ENCODE measurements at regions not wholly inside any gene's neighbourhood (a gene's known extent, or its start where the extent isn't known, plus 50 kb on each side); places are given as distances from the start of the nearest gene placed in this dataset.
"Not testable (repeated sequence)": the region's sequence is repeated elsewhere in the genome, so short reads cannot be mapped to it uniquely, and the experiment has no call there.

DNA sequence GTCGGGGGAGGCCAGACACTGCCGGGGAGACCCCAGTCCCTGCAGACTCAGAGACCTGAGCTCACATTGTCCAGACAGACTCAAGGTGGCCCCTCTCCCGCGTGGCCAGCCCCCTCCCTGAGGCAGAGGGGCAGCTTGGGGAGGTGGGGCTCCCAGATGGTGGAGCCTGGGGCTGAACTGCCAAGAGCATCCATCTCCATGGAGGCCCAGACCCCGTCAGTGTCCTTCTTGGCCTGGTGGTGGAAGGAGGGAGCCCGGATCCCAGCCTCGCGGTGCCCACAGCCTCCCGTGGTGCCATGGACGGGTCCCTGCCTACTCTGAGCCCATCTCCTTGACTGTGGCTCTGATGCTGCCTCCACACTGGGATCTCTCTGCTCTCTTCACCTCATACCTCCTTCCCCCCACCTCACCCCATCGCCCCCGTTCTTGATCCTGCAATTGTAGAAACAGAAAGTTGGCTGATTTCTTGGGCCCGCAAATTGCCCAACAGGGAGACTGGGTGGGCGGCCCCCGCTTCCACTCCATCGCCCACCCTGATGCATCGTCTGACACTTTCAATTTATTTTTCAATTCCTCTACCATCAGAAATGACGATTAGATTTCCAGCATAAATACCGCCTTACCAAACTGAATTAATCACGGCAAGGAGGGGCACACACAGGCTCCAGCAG, 348.9 kb downstream of the MATN1 start:
- DNase-seq = no peak

GRCh38 chr1:30373471-30374399, 349.6 kb downstream of the MATN1 start:
- DNase-seq = no peak

GRCh38 chr1:30372792-30373433, 350.5 kb downstream of the MATN1 start:
- no peak for DNase-seq

DNA sequence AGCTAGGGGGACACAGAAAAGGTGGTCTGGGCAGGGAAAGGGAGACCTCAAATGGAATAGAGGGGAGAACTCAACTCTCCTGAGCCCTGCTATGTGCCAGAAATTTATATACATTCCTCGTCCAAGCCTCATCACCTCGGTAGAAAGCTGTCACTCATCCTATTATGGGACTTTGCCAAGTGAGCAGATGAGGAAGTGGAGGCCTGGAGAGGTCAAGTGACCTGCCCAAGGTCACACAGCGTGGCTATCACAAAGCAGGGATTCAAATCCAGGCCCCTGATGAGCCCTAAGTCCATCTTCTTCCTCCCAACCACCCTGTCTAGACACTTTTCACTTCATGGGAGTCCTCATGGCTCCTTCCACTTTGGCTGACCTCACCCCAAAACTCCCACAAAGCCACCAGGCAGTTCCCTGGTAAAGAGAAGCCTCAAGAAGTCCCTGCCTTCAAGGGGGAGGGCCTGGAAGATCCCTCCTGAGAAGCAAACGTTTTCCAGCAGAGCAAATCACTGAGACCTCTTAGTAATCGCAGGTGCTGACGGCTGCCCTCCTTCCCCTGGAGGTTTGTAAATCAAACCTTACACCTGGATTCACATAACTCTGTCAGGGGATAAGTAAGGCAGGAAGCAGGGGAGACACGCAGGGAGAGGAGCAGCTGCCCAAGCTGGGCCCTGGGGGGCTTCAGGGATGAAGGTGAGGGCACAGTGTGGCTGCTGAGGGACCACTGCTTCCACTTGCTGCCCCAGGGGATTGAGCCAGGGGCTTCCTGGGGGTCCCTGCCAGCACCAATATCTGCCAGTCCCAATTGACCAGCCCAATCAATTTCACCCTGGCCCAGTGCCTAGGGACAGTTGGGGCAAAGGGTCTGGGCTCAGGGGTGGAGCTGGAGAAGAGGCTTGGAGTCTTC, 351.2 kb downstream of the MATN1 start:
- no peak for DNase-seq

- no peak for DNase-seq
Measured at GRCh38 chr1:30371179-30371788, 352.1 kb downstream of the MATN1 start.

GRCh38 chr1:30368651-30369240, 354.6 kb downstream of the MATN1 start:
- DNase-seq = no peak

DNA sequence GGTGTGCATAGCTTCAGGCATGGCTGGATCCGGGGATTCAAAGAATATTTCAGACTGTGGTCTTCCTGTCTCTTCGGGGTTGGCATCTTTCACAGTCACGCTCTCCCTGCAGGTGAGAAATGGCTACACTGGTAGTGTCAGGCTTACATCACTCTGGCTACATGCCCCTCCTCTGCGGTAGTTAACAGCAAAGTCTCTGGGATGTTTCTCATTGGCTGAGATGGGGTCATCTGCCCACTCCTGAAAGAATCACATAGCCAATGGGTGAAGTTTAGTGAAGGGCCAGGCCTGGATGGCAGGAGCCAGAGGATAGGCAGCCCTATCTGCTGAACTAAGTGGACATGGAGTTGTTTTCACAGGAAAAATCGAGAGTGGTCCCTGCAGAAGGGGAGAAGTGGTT, 356.5 kb downstream of the MATN1 start:
- DNase-seq = no peak

- DNase-seq = no peak
Measured at GRCh38 chr1:30366199-30366598, 357.2 kb downstream of the MATN1 start.

GRCh38 chr1:30365596-30365995, 357.8 kb downstream of the MATN1 start:
- DNase-seq = no peak

DNA sequence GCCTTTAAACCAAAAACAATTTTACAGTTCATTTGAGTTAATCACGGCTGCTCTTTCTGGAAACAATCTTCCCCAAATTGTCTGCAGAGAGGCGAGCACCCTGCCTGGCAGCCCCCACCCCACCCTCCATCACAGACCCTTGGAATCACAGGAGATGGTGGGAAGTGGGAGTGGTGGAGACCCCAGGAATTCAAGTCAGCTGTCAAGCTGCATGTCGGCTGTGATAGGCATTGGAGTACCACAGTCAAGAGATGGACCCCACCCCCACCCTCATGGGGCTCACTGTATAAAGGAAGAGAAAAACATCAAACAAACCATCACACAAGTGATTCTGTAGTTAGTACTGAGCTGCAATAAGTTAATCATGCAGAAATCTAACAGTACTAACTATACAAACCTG, 360.4 kb downstream of the MATN1 start:
- no peak for DNase-seq

GRCh38 chr1:30362603-30362990, 360.8 kb downstream of the MATN1 start:
- no peak for DNase-seq

- DNase-seq = not testable (repeated sequence)
Measured at GRCh38 chr1:30361890-30362602, 361.3 kb downstream of the MATN1 start.

DNA sequence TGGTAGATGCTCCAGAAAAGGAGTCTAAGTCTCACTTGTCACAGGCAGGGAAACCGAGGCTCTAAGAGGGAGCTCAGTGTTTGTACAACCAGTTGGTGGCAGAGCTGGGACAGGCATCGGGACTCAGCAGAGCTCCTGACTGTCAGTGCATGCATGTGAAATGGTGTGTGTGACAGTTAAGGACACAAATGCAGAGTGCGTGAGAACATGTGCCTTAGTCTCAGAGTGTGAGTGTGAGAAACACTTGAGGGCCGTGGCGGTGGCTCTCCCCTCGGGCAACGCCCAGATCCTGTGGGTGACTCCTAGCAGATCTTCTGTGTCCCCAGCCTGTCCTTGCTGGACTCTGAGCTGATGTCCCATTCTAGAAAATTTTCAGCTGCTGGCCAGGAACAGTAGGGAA, 362.6 kb downstream of the MATN1 start:
- DNase-seq = no peak

GRCh38 chr1:30360281-30360680, 363.1 kb downstream of the MATN1 start:
- DNase-seq = no peak

DNA sequence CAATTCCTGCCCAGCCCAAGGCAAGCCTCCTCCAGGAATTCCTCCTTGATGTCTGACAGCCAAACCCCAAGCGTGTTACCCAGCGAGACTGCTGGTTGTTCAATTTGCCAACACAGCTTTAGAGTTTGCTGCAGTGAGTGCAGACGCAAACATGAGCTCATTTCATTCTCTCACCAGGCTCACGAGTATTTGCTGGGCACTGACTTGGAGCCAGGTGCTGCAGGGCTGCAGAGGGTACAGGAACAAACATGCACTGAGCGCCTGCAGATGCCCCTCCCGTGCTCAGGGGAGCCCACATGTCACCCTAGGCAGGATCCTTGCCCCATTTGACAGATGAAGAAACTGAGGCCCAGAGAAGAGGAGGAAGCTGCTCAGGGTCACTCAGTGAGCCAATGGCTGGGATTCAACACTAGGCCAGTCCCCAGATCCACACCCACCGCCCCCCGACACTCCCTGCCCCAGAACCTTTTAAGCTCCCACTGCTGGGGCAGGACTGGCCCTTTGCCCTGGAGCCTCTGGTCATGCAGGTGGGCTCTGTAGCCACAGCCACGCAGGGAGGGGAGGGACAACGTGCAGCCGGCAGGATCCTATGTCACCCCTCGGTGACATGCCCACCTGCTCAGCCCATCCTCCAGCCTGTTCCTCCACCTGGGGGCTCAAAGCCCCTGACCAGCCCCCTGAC, 363.7 kb downstream of the MATN1 start:
- DNase-seq = no peak

DNA sequence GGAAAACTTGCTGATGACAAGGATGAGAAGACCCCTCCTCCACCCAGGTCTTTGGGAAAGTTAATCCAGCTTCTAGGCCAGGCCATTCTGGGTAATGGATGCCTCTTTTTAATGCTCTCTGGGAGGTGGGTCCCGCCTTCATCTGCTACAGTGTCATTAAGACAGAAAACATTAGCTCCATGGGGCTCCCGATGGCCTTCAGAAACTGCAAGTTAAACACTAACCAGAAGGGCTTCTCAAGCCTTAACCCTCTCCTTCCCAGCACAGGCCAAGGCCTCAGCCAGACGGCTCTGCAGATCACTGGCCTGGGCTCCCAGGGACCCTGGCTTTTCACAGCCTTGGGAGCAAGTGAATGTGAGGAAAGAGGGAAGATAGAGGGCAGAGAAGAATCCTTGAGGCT, 364.9 kb downstream of the MATN1 start:
- no peak for DNase-seq

- DNase-seq = no peak
Measured at GRCh38 chr1:30356839-30357238, 366.5 kb downstream of the MATN1 start.

DNA sequence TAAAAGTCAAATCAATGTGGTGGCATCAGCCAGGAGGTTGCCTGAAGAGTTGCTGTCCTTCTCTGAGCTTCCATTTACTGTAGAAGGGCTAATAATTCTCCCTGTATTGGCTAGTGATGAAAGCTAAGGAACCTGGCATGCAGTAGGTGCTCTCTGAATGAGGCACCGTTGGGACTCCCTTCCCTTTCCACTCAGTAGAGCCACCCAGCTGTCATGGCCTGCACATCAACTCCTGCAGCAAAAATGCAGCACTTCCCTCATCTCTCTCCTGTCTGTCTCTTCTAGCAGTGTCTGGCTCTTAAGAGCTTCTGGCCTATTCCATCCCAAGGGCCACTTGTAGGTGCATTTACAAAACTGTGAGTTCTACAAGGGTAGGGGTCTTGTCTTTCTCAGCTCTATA, 369.0 kb downstream of the MATN1 start:
- no peak for DNase-seq

DNA sequence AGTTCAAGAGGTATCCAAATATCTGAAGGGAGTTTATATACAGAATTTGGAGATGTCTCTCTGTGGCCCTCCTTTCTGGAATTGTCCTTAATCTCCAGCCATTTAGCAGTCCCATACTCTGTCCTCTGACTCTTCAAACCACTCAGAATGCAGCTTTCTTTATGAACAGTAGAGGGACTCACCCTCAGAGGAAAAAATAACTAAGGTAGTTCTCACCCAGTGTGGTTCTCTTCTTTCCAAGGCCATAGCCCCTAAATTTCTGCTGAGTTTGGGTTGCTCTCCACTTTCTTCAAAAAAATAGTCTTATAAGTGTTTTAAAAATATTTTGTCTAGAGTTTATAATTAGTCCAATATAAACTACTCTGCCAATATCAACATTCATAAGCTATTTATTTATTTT, 369.7 kb downstream of the MATN1 start:
- DNase-seq = peak; percentile 1

GRCh38 chr1:30348147-30348546, 375.2 kb downstream of the MATN1 start:
- DNase-seq = no peak
